GM10266 (cell line): ENCODE measurements at regions not wholly inside any gene's neighbourhood (a gene's known extent, or its start where the extent isn't known, plus 50 kb on each side); places are given as distances from the start of the nearest gene placed in this dataset.

ENCODE experiments used
- DNase-seq: peaks from one replicate; pipeline ENCODE4 v3.0.0; 2012; ENCODE audit errors: extremely low spot score
- CTCF ChIP-seq: IDR thresholded peaks from 2 replicates; pipeline ENCODE4 v1.5.1; 2012; ENCODE audit warnings: mild to moderate bottlenecking, low read depth; ENCODE audit not compliant: control insufficient read depth, insufficient read depth; ENCODE audit errors: missing control alignments

DNA sequence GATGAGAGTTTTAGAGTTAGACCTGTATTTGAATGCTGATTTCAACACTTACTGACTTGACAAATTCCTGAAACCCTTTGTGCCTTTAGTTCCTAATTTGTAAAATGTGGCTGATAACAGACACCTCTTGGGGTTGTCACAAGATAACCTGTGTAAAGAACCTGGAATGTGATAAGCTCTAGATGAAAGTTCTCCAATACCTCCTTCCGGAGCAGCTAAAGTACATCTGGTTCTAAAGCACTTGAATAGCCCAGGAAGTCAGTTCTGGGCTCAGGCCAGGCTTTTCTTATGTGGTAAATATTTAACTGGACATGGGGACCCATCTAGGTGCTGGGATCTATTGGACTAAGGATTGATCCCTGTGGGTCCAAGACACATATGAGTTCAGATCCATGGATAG lies 310.8 kb upstream of the ADAMTSL1 start:
- no peak for TF ChIP-seq CTCF
- no peak for DNase-seq

GRCh38 chr9:18167733-18168132 lies 306.2 kb upstream of the ADAMTSL1 start:
- TF ChIP-seq CTCF: no peak
- no peak for DNase-seq

DNA sequence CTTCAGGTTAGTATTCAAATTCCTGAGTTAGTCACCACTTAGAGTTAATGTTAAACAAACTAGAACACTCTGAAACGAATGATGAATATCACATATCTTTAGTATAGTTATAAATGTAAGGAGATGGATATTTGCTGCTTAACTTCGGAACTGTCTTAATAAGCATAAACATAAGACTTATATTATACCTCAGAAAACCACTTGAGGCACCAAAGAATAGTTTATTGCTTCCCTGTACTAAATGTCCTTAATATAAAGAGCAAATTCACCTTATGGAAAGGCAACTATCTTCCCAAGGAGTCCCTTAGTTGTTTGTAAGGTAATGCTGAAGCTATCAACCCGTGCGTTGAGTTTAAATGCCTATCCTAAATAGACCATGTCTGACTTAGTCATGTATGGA lies 300.0 kb upstream of the ADAMTSL1 start:
- DNase-seq: no peak
- TF ChIP-seq CTCF: no peak

DNA sequence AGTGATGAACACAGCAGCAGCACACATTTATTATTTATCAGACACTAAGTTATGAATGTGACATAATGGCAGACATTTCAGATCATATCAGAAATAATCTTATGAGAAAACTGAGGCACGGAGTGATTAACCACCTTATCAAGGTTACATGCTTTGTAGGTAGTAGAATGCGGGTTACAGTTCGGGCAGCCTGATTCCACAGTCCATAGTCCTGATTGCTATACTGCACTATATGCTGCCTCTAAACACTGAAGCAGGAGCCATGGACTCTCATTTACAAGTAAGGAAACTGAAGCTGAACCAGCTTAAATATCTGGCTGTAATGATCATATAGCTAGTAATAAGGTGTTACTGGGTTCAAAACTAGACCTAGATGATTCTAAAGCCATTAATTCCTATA lies 291.3 kb upstream of the ADAMTSL1 start:
- DNase-seq: no peak
- TF ChIP-seq CTCF: no peak

- no peak for DNase-seq
- TF ChIP-seq CTCF: no peak
These were observed 290.0 kb upstream of the ADAMTSL1 start for GRCh38 chr9:18183974-18184373.

GRCh38 chr9:18184401-18184800 lies 289.6 kb upstream of the ADAMTSL1 start:
- no peak for TF ChIP-seq CTCF

DNA sequence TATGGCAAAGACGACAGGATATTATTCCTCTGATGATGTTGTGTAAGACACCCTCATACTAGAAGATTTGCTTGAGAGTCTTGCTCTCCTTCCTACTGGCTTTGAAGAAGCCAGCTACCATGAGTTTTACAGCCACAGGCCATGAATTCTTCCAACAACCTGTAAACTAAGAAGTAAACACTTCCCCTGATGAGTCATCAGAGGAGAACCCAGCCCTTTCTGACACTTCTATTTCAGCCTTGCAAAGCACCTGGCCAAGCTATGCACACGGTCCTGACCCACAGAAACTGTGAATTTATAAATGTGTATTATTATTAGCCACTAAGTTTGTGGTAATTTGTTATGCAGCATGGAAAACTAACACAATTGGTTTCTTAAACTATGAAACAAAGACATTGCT lies 288.8 kb upstream of the ADAMTSL1 start:
- DNase-seq: no peak
- no peak for TF ChIP-seq CTCF

More at GRCh38 chr9:18184401-18184800, 289.6 kb upstream of the ADAMTSL1 start:
- DNase-seq: no peak
